Activated naive CD8-positive, alpha-beta T cell treated with anti-CD3 and anti-CD28 coated beads for 36 hours (primary cell): ENCODE measurements at regions not wholly inside any gene's neighbourhood (a gene's known extent, or its start where the extent isn't known, plus 50 kb on each side); places are given as distances from the start of the nearest gene placed in this dataset.

Source experiments
- DNase-seq: peaks from one replicate; pipeline ENCODE4 v3.0.0; 2021
- H3K27ac Mint-ChIP-seq: one replicate; pipeline ENCODE4 v1.8.0; 2022; ENCODE audit warnings: mild to moderate bottlenecking, moderate library complexity, mixed read lengths
- H3K27me3 Mint-ChIP-seq: one replicate; pipeline ENCODE4 v1.8.0; 2022; ENCODE audit warnings: mild to moderate bottlenecking, mixed read lengths
- H3K36me3 Mint-ChIP-seq: one replicate; pipeline ENCODE4 v1.8.0; 2021; ENCODE audit warnings: mild to moderate bottlenecking, mixed read lengths
- H3K4me1 Mint-ChIP-seq: one replicate; pipeline ENCODE4 v1.8.0; 2021; ENCODE audit warnings: mixed read lengths
- H3K4me3 Mint-ChIP-seq: one replicate; pipeline ENCODE4 v1.8.0; 2022; ENCODE audit warnings: mild to moderate bottlenecking, moderate library complexity, mixed read lengths
- H3K9me3 Mint-ChIP-seq: one replicate; pipeline ENCODE4 v1.8.0; 2022; ENCODE audit warnings: mixed read lengths

GRCh38 chr9:119420231-119420630 lies 51.0 kb upstream of the BRINP1 start:
- H3K4me1 Mint-ChIP-seq: no peaks in the 10 kb centered on the region
- H3K27me3 Mint-ChIP-seq: no peaks in the 10 kb centered on the region
- H3K9me3 Mint-ChIP-seq: no peaks in the 10 kb centered on the region
- no peaks in the 10 kb centered on the region for H3K36me3 Mint-ChIP-seq
- no peak overlapping the region for H3K27ac Mint-ChIP-seq
- DNase-seq: no peak
- no peak overlapping the region for H3K4me3 Mint-ChIP-seq
